Endothelial cell of umbilical vein (primary cell): ENCODE measurements at regions not wholly inside any gene's neighbourhood (a gene's known extent, or its start where the extent isn't known, plus 50 kb on each side); places are given as distances from the start of the nearest gene placed in this dataset.

Experiments used
- BruUV-seq: library from RNA; stranded (reverse); fragments of 400-500 nt; replicated peaks from 2 replicates; lab custom pipeline; 2021; lab: Mats Ljungman, UMichigan
- CTCF ChIA-PET: fragments of 300-600, 350-600 bp; sonication (Branson Sonifier 250); formaldehyde crosslinking; loops from one replicate; lab custom pipeline; 2021; ENCODE audit warnings: antibody characterized with exemption, inconsistent platforms; lab: Charles Lee
- POLR2A ChIA-PET: fragments of 300-600, 350-600 bp; sonication (Branson Sonifier 250); formaldehyde crosslinking; loops from one replicate; lab custom pipeline; 2021; ENCODE audit warnings: antibody characterized with exemption, inconsistent platforms; lab: Charles Lee
- DNase-seq: peaks from one replicate; pipeline ENCODE4 v3.0.0-alpha.2; 2011; ENCODE audit warnings: low read depth, low spot score
- FAIRE-seq: peaks from 2 replicates; lab custom pipeline; 2011; peaks lifted over from hg19 to GRCh38; lab: Jason Lieb, UNC
- H2AFZ ChIP-seq: 2 replicates; pipeline ENCODE4 v1.6.0; 2012; ENCODE audit warnings: low read depth, low read length, control low read depth, inconsistent platforms
- H3K27ac ChIP-seq: 2 replicates; pipeline ENCODE4 v1.5.1; 2011; ENCODE audit warnings: low read depth, mild to moderate bottlenecking, control low read depth, low read length, moderate library complexity; ENCODE audit not compliant: insufficient read depth
- H3K27me3 ChIP-seq, 2 experiments: 2 replicates each; pipeline versions ENCODE4 v1.6.0 to v1.6.1; 2011; ENCODE audit warnings: low read length in 2 of 2, mixed read lengths in 1 of 2; ENCODE audit not compliant: control insufficient read depth in 2 of 2, insufficient read depth in 2 of 2
- H3K36me3 ChIP-seq, 2 experiments: 2 replicates in 1 of 2; 3 replicates in 1 of 2; pipeline ENCODE4 v1.5.1; 2011; ENCODE audit warnings: low read length in 2 of 2, mild to moderate bottlenecking in 1 of 2, moderate library complexity in 1 of 2; ENCODE audit not compliant: control insufficient read depth in 2 of 2, insufficient read depth in 2 of 2; ENCODE audit errors: extremely low read depth in 1 of 2
- H3K4me1 ChIP-seq: 3 replicates; pipeline ENCODE4 v1.5.1; 2011; ENCODE audit warnings: mild to moderate bottlenecking, low read length; ENCODE audit not compliant: control insufficient read depth, insufficient read depth; ENCODE audit errors: extremely low read depth
- H3K4me2 ChIP-seq: 2 replicates; pipeline ENCODE4 v1.6.1; 2011; ENCODE audit warnings: low read length, control low read depth, mixed read lengths; ENCODE audit not compliant: insufficient read depth
- H3K4me3 ChIP-seq, 3 experiments: fragments of 200-600 bp in 1 of 3; sonication (generic), shearing (Covaris generic) in 1 of 3; replicated peaks in 1 of 3; 2 replicates each; pipeline ENCODE4 v1.5.1; 2011 to 2016; ENCODE audit warnings: control low read depth in 3 of 3, low read length in 3 of 3, mild to moderate bottlenecking in 2 of 3, inconsistent platforms in 1 of 3, low read depth in 1 of 3, moderate library complexity in 1 of 3; ENCODE audit not compliant: insufficient read depth in 1 of 3
- H3K79me2 ChIP-seq: 2 replicates; pipeline ENCODE4 v1.6.0; 2012; ENCODE audit warnings: low read length, inconsistent platforms; ENCODE audit not compliant: control insufficient read depth, insufficient read depth
- H3K9ac ChIP-seq: replicated peaks from 2 replicates; pipeline ENCODE3; 2011; ENCODE audit warnings: low read length, control low read depth; ENCODE audit not compliant: insufficient read depth; ENCODE audit errors: extremely low read depth
- H3K9me1 ChIP-seq: replicated peaks from 3 replicates; pipeline ENCODE4 v1.6.0; 2011; ENCODE audit warnings: mild to moderate bottlenecking, low read length; ENCODE audit not compliant: control insufficient read depth, insufficient read depth; ENCODE audit errors: extremely low read depth
- H3K9me3 ChIP-seq: replicated peaks from 2 replicates; pipeline ENCODE4 v1.5.1; 2012; ENCODE audit warnings: low read length, inconsistent platforms; ENCODE audit not compliant: control insufficient read depth, insufficient read depth
- H4K20me1 ChIP-seq: replicated peaks from 2 replicates; pipeline ENCODE3; 2011; ENCODE audit warnings: mild to moderate bottlenecking, low read length; ENCODE audit not compliant: control insufficient read depth, insufficient read depth; ENCODE audit errors: extremely low read depth
- EZH2 ChIP-seq: IDR thresholded peaks from 2 replicates; pipeline ENCODE4 v1.6.1; 2012; ENCODE audit warnings: borderline replicate concordance, low read depth, mild to moderate bottlenecking, moderate library complexity, low read length, inconsistent platforms; ENCODE audit not compliant: severe bottlenecking
- FOS ChIP-seq: IDR thresholded peaks from 2 replicates; pipeline ENCODE4 v1.6.1; 2011; ENCODE audit warnings: mild to moderate bottlenecking, low read length, moderate library complexity, borderline replicate concordance; ENCODE audit not compliant: insufficient read depth
- GATA2 ChIP-seq: IDR thresholded peaks from 2 replicates; pipeline ENCODE4 v1.7.0; 2011; ENCODE audit warnings: low read depth, mild to moderate bottlenecking, moderate library complexity, mixed read lengths, low read length; ENCODE audit not compliant: insufficient read length, insufficient read depth
- JUN ChIP-seq: IDR thresholded peaks from 2 replicates; pipeline ENCODE4 v1.6.1; 2011; ENCODE audit warnings: borderline replicate concordance, low read depth; ENCODE audit not compliant: insufficient read length, insufficient read depth
- MYC ChIP-seq: IDR thresholded peaks from one replicate; pipeline ENCODE4 v1.6.1; 2011; ENCODE audit warnings: mild to moderate bottlenecking, low read depth, low read length
- POLR2A ChIP-seq: IDR thresholded peaks from 2 replicates; pipeline ENCODE4 v1.6.1; 2012; ENCODE audit warnings: low read depth, mild to moderate bottlenecking, control low read depth, low read length
- POLR2AphosphoS5 ChIP-seq: IDR thresholded peaks from 2 replicates; pipeline ENCODE4 v1.6.1; 2012; ENCODE audit warnings: low read depth, mild to moderate bottlenecking, control low read depth, low read length, moderate library complexity; ENCODE audit not compliant: insufficient read depth
- dilution Hi-C: fragments of 300-500 bp; cut with MboI; formaldehyde crosslinking; loops from one replicate; pipeline ENCODE4 v1.15.0; 2019; ENCODE audit warnings: low sequenced_read_pairs; ENCODE audit not compliant: extremely low pct_ligation_motif_present
- intact Hi-C: fragments of 100-400 bp; cut with micrococcal nuclease; formaldehyde crosslinking; loops from one replicate; pipeline ENCODE4 v1.10.0; 2022
- TF ChIP-seq, protein P1 (sequence below): IDR thresholded peaks from 2 replicates; pipeline ENCODE4 v1.6.1; 2011; ENCODE audit not compliant: insufficient read depth, insufficient read length
- TF ChIP-seq, protein P2 (sequence below), 2 donors: IDR thresholded peaks; 1 replicate in 1 of 2; 2 replicates in 1 of 2; pipeline ENCODE4 v1.5.1; 2011; ENCODE audit warnings: low read length in 2 of 2, mild to moderate bottlenecking in 2 of 2, moderate library complexity in 2 of 2, control low read depth in 1 of 2, inconsistent platforms in 1 of 2, low read depth in 1 of 2; ENCODE audit not compliant: insufficient read depth in 1 of 2; ENCODE audit errors: extremely low read depth in 1 of 2

GRCh38 chr4:74663631-74664030 lies 130.7 kb downstream of the BTC start:
- ChIA-PET POLR2A (no interaction called here), CTCF (interaction anchor here (1.0 to 1.5 kb wide), 4 partner anchors 12 to 131 kb away, joined by 3 to 5 read pairs (median 4); no protein-coding TSS in a partner anchor)
- H3K4me1 ChIP-seq = peaks cover 9% of the 10 kb centered on the region
- no peaks in the 10 kb centered on the region for H3K9me3 ChIP-seq
- H3K79me2 ChIP-seq = no peaks in the 10 kb centered on the region
- DNase-seq (no peak), FAIRE-seq (no peak)
- H3K27ac ChIP-seq = no peak overlapping the region
- no peak overlapping the region for H3K9ac ChIP-seq
- no peak overlapping the region for H3K4me2 ChIP-seq
- H3K27me3 ChIP-seq = no peaks in the 10 kb centered on the region
- no peaks in the 10 kb centered on the region for H4K20me1 ChIP-seq
- no peaks in the 10 kb centered on the region for H3K9me1 ChIP-seq
- BruUV-seq = no TSS peak
- no peaks in the 10 kb centered on the region for H3K36me3 ChIP-seq
- no peak overlapping the region for H3K4me3 ChIP-seq
- H2AFZ ChIP-seq = no peak overlapping the region
- dilution Hi-C loops = no loop called here
- intact Hi-C loops = no loop called here
- no peak for TF ChIP-seq FOS
- TF ChIP-seq MYC = no peak

GRCh38 chr4:74665346-74665745 lies 129.0 kb downstream of the BTC start:
- H3K4me2 ChIP-seq = no peak overlapping the region
- intact Hi-C loops = no loop called here
- POLR2A ChIA-PET = interaction anchor here (0.7 kb wide), 1 partner anchor 17 kb away, joined by 5 read pairs; no protein-coding TSS in a partner anchor
- no peaks in the 10 kb centered on the region for H3K27me3 ChIP-seq
- DNase-seq = no peak
- H3K9me1 ChIP-seq = no peaks in the 10 kb centered on the region
- H3K9me3 ChIP-seq = no peaks in the 10 kb centered on the region
- H3K9ac ChIP-seq = no peak overlapping the region
- TF ChIP-seq GATA2 (no peak), MYC (no peak), POLR2A (no peak), FOS (no peak), EZH2 (no peak), JUN (no peak), POLR2AphosphoS5 (no peak)
- TF ChIP-seq, protein P1, sequence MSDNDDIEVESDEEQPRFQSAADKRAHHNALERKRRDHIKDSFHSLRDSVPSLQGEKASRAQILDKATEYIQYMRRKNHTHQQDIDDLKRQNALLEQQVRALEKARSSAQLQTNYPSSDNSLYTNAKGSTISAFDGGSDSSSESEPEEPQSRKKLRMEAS = no peak
- TF ChIP-seq, protein P2, sequence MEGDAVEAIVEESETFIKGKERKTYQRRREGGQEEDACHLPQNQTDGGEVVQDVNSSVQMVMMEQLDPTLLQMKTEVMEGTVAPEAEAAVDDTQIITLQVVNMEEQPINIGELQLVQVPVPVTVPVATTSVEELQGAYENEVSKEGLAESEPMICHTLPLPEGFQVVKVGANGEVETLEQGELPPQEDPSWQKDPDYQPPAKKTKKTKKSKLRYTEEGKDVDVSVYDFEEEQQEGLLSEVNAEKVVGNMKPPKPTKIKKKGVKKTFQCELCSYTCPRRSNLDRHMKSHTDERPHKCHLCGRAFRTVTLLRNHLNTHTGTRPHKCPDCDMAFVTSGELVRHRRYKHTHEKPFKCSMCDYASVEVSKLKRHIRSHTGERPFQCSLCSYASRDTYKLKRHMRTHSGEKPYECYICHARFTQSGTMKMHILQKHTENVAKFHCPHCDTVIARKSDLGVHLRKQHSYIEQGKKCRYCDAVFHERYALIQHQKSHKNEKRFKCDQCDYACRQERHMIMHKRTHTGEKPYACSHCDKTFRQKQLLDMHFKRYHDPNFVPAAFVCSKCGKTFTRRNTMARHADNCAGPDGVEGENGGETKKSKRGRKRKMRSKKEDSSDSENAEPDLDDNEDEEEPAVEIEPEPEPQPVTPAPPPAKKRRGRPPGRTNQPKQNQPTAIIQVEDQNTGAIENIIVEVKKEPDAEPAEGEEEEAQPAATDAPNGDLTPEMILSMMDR (IDR thresholded peaks at IDR 0.05; ENCODE audit: extremely low read depth in 1 of 2, insufficient read depth in 1 of 2, low read depth in 1 of 2, low read length in 2 of 2) = no peak
- peaks cover 3% of the 10 kb centered on the region for H3K4me1 ChIP-seq
- dilution Hi-C loops = no loop called here
- no peaks in the 10 kb centered on the region for H3K79me2 ChIP-seq
- CTCF ChIA-PET = interaction anchor here (0.7 to 2.4 kb wide), 5 partner anchors 10 to 288 kb away, joined by 3 to 7 read pairs (median 4); no protein-coding TSS in a partner anchor
- no TSS peak for BruUV-seq
- no peak overlapping the region for H3K27ac ChIP-seq
- no peak overlapping the region for H3K4me3 ChIP-seq
- no peak overlapping the region for H2AFZ ChIP-seq
- no peak for FAIRE-seq
- no peaks in the 10 kb centered on the region for H3K36me3 ChIP-seq
- no peaks in the 10 kb centered on the region for H4K20me1 ChIP-seq
